Uterus (tissue), 2 donors: ENCODE measurements at regions not wholly inside any gene's neighbourhood (a gene's known extent, or its start where the extent isn't known, plus 50 kb on each side); places are given as distances from the start of the nearest gene placed in this dataset.
"Not testable (repeated sequence)": the region's sequence is repeated elsewhere in the genome, so short reads cannot be mapped to it uniquely, and the experiment has no call there.

Experiments used
- CTCF ChIP-seq, 4 experiments: fragments of 200-600 bp in 2 of 4; fragments of 450-650 bp in 2 of 4; sonication (generic) in 2 of 4; IDR thresholded peaks; one replicate each; pipeline ENCODE4 v1.5.1; 2016 to 2019; ENCODE audit warnings: antibody characterized with exemption in 4 of 4, mild to moderate bottlenecking in 2 of 4, moderate library complexity in 1 of 4
- POLR2A ChIP-seq, 2 donors: fragments of 450-650 bp; IDR thresholded peaks; one replicate each; pipeline ENCODE4 v1.6.1; 2016; ENCODE audit warnings: antibody characterized with exemption in 2 of 2, mild to moderate bottlenecking in 1 of 2, moderate library complexity in 1 of 2

GRCh38 chr2:16748511-16749266 lies 83.1 kb upstream of the CYRIA start:
- not testable (repeated sequence) for TF ChIP-seq CTCF, POLR2A (IDR thresholded peaks at IDR 0.05)
